ENCODE measurements at regions not wholly inside any gene's neighbourhood (a gene's known extent, or its start where the extent isn't known, plus 50 kb on each side); places are given as distances from the start of the nearest gene placed in this dataset.

GRCh38 chr2:45134726-45135125 is 125.5 kb upstream of the SIX2 start:
- H3K27me3 ChIP-seq, result no peaks in the 10 kb centered on the region
- DNase-seq, result no peak
- no peaks in the 10 kb centered on the region for H3K4me1 ChIP-seq
- H3K27ac ChIP-seq, result no peak overlapping the region
- TF ChIP-seq CTCF (IDR thresholded peaks at IDR 0.05), result no peak
- no peak overlapping the region for H3K4me3 ChIP-seq
- intact Hi-C loops (cut with DNase I), result no loop called here
- H3K9me3 ChIP-seq, result no peaks in the 10 kb centered on the region
- H3K36me3 ChIP-seq, result no peaks in the 10 kb centered on the region
- H3K9ac ChIP-seq (ENCODE audit: low read depth in 2 of 2, low read length in 2 of 2), result no peak overlapping the region

GRCh38 chr2:45134014-45134413 is 124.8 kb upstream of the SIX2 start:
- Histone ChIP-seq H3K27ac (no peak overlapping the region), H3K4me1 (no peaks in the 10 kb centered on the region), H3K36me3 (no peaks in the 10 kb centered on the region), H3K27me3 (no peaks in the 10 kb centered on the region), H3K9me3 (no peaks in the 10 kb centered on the region), H3K9ac (ENCODE audit: low read depth in 2 of 2, low read length in 2 of 2) (no peak overlapping the region), H3K4me3 (no peak overlapping the region)
- TF ChIP-seq CTCF (IDR thresholded peaks at IDR 0.05), result no peak
- DNase-seq, result no peak
- intact Hi-C loops (cut with DNase I), result no loop called here

GRCh38 chr2:45132551-45132950 is 123.3 kb upstream of the SIX2 start:
- no peaks in the 10 kb centered on the region for H3K36me3 ChIP-seq
- no peaks in the 10 kb centered on the region for H3K9me3 ChIP-seq
- H3K27me3 ChIP-seq, result no peaks in the 10 kb centered on the region
- no peak for TF ChIP-seq CTCF (IDR thresholded peaks at IDR 0.05)
- H3K27ac ChIP-seq, result no peak overlapping the region
- H3K4me3 ChIP-seq, result no peak overlapping the region
- H3K4me1 ChIP-seq, result no peaks in the 10 kb centered on the region
- no peak overlapping the region for H3K9ac ChIP-seq (ENCODE audit: low read depth in 2 of 2, low read length in 2 of 2)
- intact Hi-C loops (cut with DNase I), result no loop called here
- no peak for DNase-seq

GRCh38 chr2:45131587-45131986 is 122.3 kb upstream of the SIX2 start:
- TF ChIP-seq CTCF (IDR thresholded peaks at IDR 0.05), result no peak
- Histone ChIP-seq H3K9ac (ENCODE audit: low read depth in 2 of 2, low read length in 2 of 2) (no peak overlapping the region), H3K27me3 (no peaks in the 10 kb centered on the region), H3K27ac (no peak overlapping the region), H3K4me3 (no peak overlapping the region), H3K4me1 (no peaks in the 10 kb centered on the region), H3K36me3 (no peaks in the 10 kb centered on the region), H3K9me3 (no peaks in the 10 kb centered on the region)
- intact Hi-C loops (cut with DNase I), result no loop called here
- DNase-seq, result no peak

GRCh38 chr2:45130736-45131135 is 121.5 kb upstream of the SIX2 start:
- Histone ChIP-seq H3K9ac (ENCODE audit: low read depth in 2 of 2, low read length in 2 of 2) (no peak overlapping the region), H3K4me3 (no peak overlapping the region), H3K4me1 (no peaks in the 10 kb centered on the region), H3K36me3 (no peaks in the 10 kb centered on the region), H3K27me3 (no peaks in the 10 kb centered on the region), H3K27ac (no peak overlapping the region), H3K9me3 (no peaks in the 10 kb centered on the region)
- no peak for TF ChIP-seq CTCF (IDR thresholded peaks at IDR 0.05)
- DNase-seq, result no peak
- intact Hi-C loops (cut with DNase I), result no loop called here

- H3K27me3 ChIP-seq, result no peaks in the 10 kb centered on the region
- H3K9ac ChIP-seq (ENCODE audit: low read depth in 2 of 2, low read length in 2 of 2), result no peak overlapping the region
- no peak for TF ChIP-seq CTCF (IDR thresholded peaks at IDR 0.05)
- H3K4me3 ChIP-seq, result no peak overlapping the region
- H3K27ac ChIP-seq, result no peak overlapping the region
- intact Hi-C loops (cut with DNase I), result no loop called here
- H3K4me1 ChIP-seq, result no peaks in the 10 kb centered on the region
- no peaks in the 10 kb centered on the region for H3K36me3 ChIP-seq
- H3K9me3 ChIP-seq, result no peaks in the 10 kb centered on the region
- DNase-seq, result no peak
Observed at GRCh38 chr2:45128580-45128997, 119.3 kb upstream of the SIX2 start.

All from colonic mucosa (tissue), 4 donors.